HEK293T (cell line): ENCODE measurements at regions not wholly inside any gene's neighbourhood (a gene's known extent, or its start where the extent isn't known, plus 50 kb on each side); places are given as distances from the start of the nearest gene placed in this dataset.

Experiments
- ARNT ChIP-seq: fragments of 450-650 bp; IDR thresholded peaks from 2 replicates; pipeline ENCODE4 v1.6.1; 2017; ENCODE audit warnings: mild to moderate bottlenecking
- BHLHE40 ChIP-seq: fragments of 450-650 bp; IDR thresholded peaks from 2 replicates; pipeline ENCODE4 v1.6.1; 2016; ENCODE audit warnings: mild to moderate bottlenecking, moderate library complexity, borderline replicate concordance
- ELF4 ChIP-seq: fragments of 450-650 bp; IDR thresholded peaks from 2 replicates; pipeline ENCODE4 v1.6.1; 2017; ENCODE audit warnings: antibody characterized with exemption
- HDGF ChIP-seq: fragments of 450-650 bp; IDR thresholded peaks from 2 replicates; pipeline ENCODE4 v1.6.1; 2017; ENCODE audit warnings: antibody characterized with exemption, borderline replicate concordance
- NFRKB ChIP-seq: fragments of 450-650 bp; IDR thresholded peaks from 2 replicates; pipeline ENCODE4 v1.6.1; 2016; ENCODE audit warnings: mild to moderate bottlenecking, moderate library complexity

DNA sequence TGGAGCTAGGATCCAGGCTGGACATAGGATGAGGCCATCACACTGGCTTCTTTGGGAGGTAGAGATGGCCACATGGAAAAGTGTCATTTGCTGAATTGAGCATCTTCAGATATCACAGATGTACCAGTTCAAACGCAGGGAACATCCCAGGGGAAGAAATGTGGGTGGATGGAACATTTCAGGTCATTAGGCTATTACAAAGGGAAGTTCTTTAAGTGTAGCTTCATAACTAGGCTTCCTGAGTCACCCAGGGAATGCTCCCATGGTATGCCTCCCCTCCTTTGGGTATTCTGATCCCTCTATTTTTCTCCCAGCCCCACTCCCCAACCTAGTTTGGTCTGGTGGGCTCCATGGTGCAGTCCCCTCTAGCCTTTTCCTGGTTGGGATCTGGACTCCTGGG, 69.8 kb upstream of the IRX3 start:
- no peak for TF ChIP-seq ARNT
- no peak for TF ChIP-seq HDGF
- TF ChIP-seq BHLHE40: no peak
- TF ChIP-seq NFRKB: no peak
- TF ChIP-seq ELF4: no peak
